Stimulated activated naive CD8-positive, alpha-beta T cell treated with anti-CD3 and anti-CD28 coated beads, Interleukin-15, amount 100 ng/mL, for 72 hours (primary cell): ENCODE measurements at regions not wholly inside any gene's neighbourhood (a gene's known extent, or its start where the extent isn't known, plus 50 kb on each side); places are given as distances from the start of the nearest gene placed in this dataset.
"Not testable (repeated sequence)": the region's sequence is repeated elsewhere in the genome, so short reads cannot be mapped to it uniquely, and the experiment has no call there.

Experiments used
- ATAC-seq: fragments of 150-1000 bp; cut with Tn5 transposase; 2 replicates; pipeline ENCODE4 v1.10.0; 2021; ENCODE audit warnings: mild to moderate bottlenecking, moderate library complexity
- DNase-seq, 2 donors: peaks; one replicate each; pipeline ENCODE4 v3.0.0; 2021 to 2022
- H3K27ac Mint-ChIP-seq, 2 donors: one replicate each; pipeline ENCODE4 v1.8.0; 2022; ENCODE audit warnings: mild to moderate bottlenecking in 2 of 2, mixed read lengths in 2 of 2, moderate library complexity in 2 of 2
- H3K27me3 Mint-ChIP-seq: one replicate; pipeline ENCODE4 v1.8.0; 2022; ENCODE audit warnings: mixed read lengths
- H3K4me1 Mint-ChIP-seq: one replicate; pipeline ENCODE4 v1.8.0; 2022; ENCODE audit warnings: mild to moderate bottlenecking, mixed read lengths
- H3K4me3 Mint-ChIP-seq, 2 donors: one replicate each; pipeline ENCODE4 v1.8.0; 2022; ENCODE audit warnings: mild to moderate bottlenecking in 2 of 2, mixed read lengths in 2 of 2, moderate library complexity in 1 of 2
- H3K9me3 Mint-ChIP-seq, 2 donors: one replicate each; pipeline ENCODE4 v1.8.0; 2022; ENCODE audit warnings: mixed read lengths in 2 of 2

DNA sequence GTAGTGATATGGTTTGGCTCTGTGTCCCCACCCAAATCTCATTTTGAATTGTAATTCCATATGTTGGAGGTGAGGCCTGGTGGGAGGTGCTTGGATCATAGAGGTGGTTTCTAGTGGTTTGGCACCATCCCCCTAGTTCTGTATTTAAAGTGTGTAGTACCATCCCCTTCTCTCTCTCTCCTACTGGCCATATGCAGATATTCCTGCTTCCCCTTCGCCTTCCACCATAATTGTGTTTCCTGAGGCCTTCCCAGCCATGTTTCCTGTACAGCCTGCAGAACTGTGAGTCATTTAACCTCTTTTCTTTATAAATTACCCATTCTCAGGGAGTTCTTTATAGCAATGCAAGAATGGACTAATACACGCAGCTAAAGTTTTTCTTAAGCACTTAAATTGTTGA, 340.0 kb downstream of the ANAPC1 start:
- DNase-seq, H3K4me3 Mint-ChIP-seq, H3K27me3 Mint-ChIP-seq, H3K27ac Mint-ChIP-seq, ATAC-seq, H3K4me1 Mint-ChIP-seq, H3K9me3 Mint-ChIP-seq: not testable (repeated sequence)

DNA sequence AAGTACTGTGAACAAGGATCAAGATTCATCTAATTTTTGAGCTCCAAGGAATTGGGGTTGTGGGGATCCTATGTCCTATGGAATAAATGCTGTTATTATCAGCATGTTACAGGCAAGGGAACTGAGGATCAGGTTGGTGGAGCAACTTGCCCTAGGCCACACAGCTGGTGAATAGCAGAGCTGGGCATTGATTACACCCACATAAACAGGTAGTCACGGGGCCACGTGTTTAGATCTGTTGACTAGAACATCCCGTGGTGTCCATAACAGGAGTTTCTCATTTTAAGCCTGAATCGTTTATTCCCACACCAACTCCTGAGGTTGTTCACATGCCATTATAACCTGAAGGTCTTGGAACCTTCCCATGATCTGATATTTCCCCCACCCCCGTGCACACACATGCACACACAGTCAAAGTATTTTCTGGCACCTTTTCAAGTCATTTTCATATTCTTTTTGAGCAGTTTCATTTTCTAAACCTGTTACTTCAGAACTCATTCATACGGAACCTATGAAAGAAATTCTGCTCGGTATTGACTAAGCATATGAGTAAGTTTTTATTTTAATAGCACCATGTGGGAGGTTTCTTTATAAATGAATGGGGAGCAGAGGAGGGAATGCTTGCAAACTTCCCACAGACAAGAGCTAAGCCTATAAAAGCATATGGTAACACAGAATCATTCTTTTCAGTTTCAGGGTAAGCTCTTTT, 338.1 kb downstream of the ANAPC1 start:
- H3K27me3 Mint-ChIP-seq, H3K27ac Mint-ChIP-seq, H3K9me3 Mint-ChIP-seq, DNase-seq, H3K4me3 Mint-ChIP-seq, H3K4me1 Mint-ChIP-seq: not testable (repeated sequence)
- peak; percentile 82 for ATAC-seq

DNA sequence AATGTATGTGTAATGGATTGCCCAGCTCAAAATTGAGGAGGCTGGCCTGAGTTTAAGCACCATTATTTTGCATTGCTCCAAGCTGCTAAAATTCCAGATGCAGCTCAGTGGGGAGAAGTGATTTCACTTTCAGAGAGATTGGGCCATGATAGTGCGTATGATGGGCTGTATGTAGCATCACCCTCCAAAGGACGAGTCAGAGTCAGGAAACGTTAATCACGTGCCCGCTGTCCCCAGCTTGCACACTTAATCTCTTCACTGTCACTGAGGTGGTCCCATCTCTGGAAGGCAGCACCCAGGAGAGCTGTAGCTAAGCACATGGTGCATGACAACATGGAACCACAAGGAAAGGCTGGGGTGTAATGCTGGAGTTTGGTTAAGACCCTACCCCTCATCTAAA, 337.4 kb downstream of the ANAPC1 start:
- not testable (repeated sequence) for H3K27ac Mint-ChIP-seq, H3K27me3 Mint-ChIP-seq, ATAC-seq, H3K4me3 Mint-ChIP-seq, DNase-seq, H3K4me1 Mint-ChIP-seq, H3K9me3 Mint-ChIP-seq

DNA sequence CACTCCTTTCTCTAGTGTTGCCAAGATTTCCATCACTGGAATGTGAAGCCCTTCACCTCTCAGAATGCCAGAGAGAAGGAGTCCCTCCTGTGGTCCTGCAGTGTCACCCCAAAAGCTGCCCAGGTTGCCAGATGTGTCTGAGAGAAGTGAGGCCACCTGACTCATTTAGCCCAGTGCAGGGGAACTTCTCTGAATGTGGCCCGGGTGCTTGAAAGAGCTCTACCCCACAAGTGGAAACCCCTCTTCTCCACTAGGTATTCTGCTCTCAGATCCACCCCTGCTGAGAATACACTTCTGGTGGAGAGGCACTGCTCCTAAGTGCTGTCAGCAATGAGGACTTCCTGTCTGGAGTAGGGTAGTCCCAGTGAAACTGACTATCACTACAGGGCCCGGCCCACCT, 334.8 kb downstream of the ANAPC1 start:
- not testable (repeated sequence) for DNase-seq, H3K9me3 Mint-ChIP-seq, H3K27ac Mint-ChIP-seq, H3K27me3 Mint-ChIP-seq, H3K4me3 Mint-ChIP-seq, H3K4me1 Mint-ChIP-seq
- peak; percentile 87 for ATAC-seq

DNA sequence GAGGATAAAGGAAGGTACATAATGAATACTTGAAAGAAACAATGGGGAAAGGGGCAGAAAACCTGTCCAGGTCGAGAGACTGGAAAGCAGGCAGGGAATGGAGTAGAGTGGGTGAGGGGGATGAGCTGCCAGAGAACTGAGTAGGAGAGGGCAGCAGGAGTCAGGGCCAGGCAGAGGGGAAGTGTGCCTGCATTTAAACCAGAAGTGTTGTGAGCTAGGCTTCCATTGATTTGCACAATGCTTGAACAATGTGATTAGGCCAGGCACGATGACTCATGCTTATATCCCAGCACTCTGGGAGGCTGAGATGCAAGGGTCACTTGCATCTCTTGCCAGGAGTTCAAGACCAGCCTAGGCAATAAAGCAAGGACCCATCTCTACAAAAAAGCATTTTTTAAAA, 332.6 kb downstream of the ANAPC1 start:
- not testable (repeated sequence) for ATAC-seq, H3K27me3 Mint-ChIP-seq

DNA sequence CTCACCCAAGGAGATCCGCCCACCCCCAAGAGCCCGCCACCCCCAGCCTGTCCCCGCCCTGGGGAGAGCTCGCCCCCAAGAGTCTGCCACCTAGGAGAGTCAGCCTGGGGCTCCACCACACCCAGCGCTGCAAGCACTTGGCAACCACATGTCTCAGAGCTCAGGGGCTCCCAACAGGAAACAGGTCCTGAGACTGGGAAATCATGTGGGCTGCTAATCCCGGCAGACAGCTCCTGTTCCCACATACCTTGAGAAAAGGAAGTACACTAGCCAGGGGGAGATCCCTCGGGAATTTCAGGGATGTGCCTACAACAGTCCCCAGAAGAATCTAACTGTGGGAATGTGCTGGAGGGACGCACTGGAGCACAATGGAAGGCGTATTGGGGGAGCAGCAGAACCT, 331.4 kb downstream of the ANAPC1 start:
- DNase-seq, H3K4me3 Mint-ChIP-seq, H3K27ac Mint-ChIP-seq, H3K27me3 Mint-ChIP-seq, H3K9me3 Mint-ChIP-seq, ATAC-seq, H3K4me1 Mint-ChIP-seq: not testable (repeated sequence)

More for the DNA sequence above, 332.6 kb downstream of the ANAPC1 start:
- not testable (repeated sequence) for H3K4me3 Mint-ChIP-seq, DNase-seq, H3K27ac Mint-ChIP-seq, H3K9me3 Mint-ChIP-seq, H3K4me1 Mint-ChIP-seq

DNA sequence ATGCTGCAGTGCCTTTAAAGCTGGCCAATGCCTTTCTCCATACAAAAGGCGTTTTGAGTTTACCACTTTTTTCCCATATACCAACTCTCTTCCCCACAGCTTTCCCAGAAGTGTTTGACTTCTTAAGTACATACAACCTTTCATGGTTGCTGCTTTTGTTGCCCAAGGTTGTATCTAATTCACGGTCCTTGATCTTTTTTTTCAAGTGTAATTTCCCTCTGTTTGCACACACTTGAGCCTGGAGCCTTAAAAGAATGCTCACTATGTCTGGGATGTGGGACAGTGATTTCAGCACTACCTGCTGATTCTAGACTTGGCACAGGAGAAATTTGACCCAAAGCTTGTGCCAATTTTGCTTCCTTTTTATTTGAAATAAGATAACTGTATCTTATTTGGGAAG, 324.7 kb downstream of the ANAPC1 start:
- not testable (repeated sequence) for H3K4me1 Mint-ChIP-seq, DNase-seq, H3K9me3 Mint-ChIP-seq, H3K27ac Mint-ChIP-seq, H3K27me3 Mint-ChIP-seq, H3K4me3 Mint-ChIP-seq, ATAC-seq

DNA sequence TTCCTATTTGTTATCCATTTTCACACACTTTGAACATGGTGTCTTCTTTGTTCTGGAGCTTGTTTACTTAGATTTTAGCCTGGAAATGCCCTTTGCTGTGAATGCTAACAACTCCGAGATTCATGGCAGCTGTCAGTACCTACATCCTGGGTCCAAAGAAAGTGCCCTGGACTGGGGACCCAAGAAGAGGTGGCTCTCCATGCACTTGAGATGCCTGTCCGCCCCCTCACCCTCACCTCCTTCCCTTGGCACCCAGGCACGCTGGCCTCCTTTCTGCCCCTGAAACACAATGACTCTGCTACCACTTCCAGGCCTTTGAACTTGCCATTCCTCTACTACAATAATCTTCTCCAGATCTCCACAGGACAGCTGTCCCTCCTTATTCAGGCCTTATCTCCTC, 324.2 kb downstream of the ANAPC1 start:
- not testable (repeated sequence) for H3K27me3 Mint-ChIP-seq, H3K27ac Mint-ChIP-seq, ATAC-seq, H3K4me1 Mint-ChIP-seq, H3K4me3 Mint-ChIP-seq, H3K9me3 Mint-ChIP-seq, DNase-seq

DNA sequence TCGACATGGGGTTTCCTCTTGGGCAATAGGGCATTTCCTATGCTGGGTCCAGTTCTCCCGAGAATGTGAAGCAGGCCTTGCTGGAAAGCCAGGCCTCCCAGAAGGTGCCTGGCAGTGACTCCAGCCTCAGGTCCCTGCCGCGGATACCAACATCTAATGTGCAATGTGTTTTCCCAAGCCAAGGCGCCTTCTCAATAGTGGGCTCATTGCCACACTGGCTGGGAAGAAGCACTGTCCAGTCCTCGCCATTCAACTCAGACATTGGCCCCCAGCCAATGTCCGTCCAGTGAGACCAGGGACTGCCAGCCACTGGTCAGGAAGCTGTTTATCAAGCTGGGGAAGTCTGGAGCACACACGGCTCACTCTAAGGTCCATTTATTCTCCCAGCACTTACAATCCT, 317.9 kb downstream of the ANAPC1 start:
- not testable (repeated sequence) for ATAC-seq, H3K4me3 Mint-ChIP-seq, H3K27ac Mint-ChIP-seq, H3K9me3 Mint-ChIP-seq, H3K27me3 Mint-ChIP-seq, DNase-seq
- peaks cover 12% of the 10 kb centered on the region for H3K4me1 Mint-ChIP-seq

DNA sequence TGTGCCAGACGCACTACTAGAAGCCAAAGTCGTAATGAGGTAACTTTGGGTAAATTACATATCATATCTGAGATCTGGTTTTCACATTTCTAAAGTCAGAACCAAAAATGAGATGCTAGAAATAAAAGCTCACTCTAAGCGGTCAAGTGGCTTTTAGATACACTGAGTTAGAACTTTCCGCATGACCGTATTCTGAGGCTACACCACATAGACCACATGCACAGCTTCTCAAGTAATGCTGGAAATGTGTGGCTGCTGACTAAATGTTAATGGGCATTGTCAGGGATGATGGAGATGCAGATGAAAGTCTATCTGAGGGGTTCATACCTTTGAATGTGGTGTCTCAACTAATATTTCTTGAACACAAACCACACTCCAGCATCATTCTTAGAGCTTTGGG, 316.8 kb downstream of the ANAPC1 start:
- H3K4me3 Mint-ChIP-seq, H3K27me3 Mint-ChIP-seq, H3K27ac Mint-ChIP-seq, DNase-seq, ATAC-seq, H3K9me3 Mint-ChIP-seq: not testable (repeated sequence)
- H3K4me1 Mint-ChIP-seq = peaks cover 12% of the 10 kb centered on the region

DNA sequence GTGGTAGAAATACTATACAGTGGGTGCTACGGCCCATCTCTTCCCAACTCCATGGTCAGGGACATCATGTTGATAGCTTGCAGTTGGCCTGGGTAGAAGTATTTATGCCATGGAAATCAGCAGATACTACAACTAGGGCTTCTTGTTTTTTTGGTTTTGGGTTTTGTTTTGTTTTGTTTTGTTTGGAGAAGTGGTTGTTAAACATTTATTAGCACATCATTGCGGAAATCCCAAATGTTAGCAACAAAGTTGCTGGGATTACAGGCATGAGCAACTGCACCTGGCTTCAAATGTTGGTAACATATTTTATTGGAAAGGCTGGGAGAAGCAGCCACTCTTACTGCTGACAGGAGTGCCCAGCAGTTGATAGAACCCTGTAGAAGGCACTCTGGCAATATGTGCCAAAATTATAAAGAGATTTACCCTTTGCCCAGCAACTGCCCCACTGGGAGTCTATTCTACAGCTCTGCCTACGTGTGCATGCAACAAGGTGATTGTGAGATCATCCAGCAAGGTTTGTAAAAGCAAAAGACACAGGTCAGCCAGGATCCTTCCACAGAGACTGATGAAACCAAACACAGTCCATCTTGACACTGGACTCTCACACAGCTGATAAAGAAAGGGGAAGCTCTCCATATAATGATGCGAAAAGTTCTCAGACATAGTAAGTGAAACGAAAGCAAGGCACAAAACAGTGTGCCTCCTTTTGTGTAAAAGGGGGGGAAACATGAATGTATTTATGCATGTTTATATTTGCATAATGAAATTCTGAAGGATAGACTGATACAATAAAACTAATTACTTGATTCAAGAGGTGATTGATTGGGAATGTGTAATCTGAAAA, 314.4 kb downstream of the ANAPC1 start:
- not testable (repeated sequence) for H3K9me3 Mint-ChIP-seq

DNA sequence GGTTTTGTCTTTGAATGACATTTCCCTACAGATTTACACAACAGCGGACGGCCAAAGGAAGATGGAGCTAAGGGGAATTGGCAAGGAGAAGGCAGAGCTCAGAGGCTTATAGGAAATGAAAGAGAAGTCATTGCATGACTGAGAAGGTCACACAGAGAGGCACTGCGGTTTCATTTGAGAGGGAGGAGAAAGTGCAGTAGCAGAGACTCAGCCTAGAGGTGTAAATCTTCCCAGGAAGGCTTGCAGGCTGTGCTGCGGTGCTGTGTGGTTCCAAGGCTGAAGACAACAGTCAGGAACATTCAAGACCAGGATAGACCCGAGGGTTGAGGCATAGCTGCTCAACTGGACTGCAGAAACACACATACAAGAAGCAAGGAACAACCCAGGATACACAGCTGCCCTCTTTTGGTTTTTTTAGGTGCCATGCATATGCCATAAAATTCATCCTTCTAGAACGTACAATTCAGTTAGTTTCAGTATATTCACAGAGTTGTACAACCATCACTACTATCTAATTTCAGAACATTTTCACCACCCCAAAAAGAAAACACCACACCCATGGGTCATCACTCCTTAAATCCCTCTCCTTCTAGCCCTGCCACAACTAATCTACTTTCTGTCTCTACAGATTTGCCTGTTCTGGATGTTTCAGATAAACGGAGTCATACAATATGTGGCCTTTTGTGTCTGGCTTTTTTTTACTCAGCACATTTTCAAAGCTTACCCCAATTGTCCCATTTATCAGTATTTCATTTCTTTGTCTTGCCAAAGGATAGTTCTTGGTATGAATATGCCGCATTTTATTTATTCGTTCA, 313.5 kb downstream of the ANAPC1 start:
- peak in 1 of 2 donors; percentile 7 for DNase-seq
- not testable (repeated sequence) for H3K27ac Mint-ChIP-seq

More for the DNA sequence above, 314.4 kb downstream of the ANAPC1 start:
- Mint-ChIP-seq H3K27ac (peak overlapping the region in 1 of 2 donors; percentile 19), H3K4me1 (peaks cover 12% of the 10 kb centered on the region)
- not testable (repeated sequence) for DNase-seq, H3K4me3 Mint-ChIP-seq, ATAC-seq, H3K27me3 Mint-ChIP-seq

DNA sequence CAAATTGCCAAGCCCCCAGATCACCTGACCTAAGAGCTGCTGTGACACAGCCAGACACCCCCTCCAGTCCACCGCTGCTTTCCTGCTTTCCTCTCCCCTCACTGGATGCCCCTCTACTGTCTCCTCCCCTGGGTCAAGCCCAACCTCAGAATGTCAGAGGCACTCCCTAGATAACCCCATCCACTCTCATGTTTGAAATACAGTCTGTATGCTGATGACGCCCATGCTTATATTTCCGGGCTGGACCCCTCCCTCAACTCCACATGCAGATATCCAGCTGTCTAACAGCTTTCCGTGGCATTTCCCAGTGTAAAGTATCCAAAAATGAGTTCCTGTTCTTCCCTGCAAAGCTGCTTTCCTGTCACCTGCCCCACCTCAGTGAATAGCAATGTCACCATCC, 309.2 kb downstream of the ANAPC1 start:
- H3K27me3 Mint-ChIP-seq, H3K27ac Mint-ChIP-seq, DNase-seq, H3K9me3 Mint-ChIP-seq, ATAC-seq, H3K4me3 Mint-ChIP-seq: not testable (repeated sequence)
- peaks cover 12% of the 10 kb centered on the region for H3K4me1 Mint-ChIP-seq

More for the DNA sequence above, 313.5 kb downstream of the ANAPC1 start:
- not testable (repeated sequence) for H3K27me3 Mint-ChIP-seq, H3K9me3 Mint-ChIP-seq
- peaks cover 12% of the 10 kb centered on the region for H3K4me1 Mint-ChIP-seq
- peak overlapping the region; percentile 21 to 56 for H3K4me3 Mint-ChIP-seq
- peak; percentile 98 for ATAC-seq

DNA sequence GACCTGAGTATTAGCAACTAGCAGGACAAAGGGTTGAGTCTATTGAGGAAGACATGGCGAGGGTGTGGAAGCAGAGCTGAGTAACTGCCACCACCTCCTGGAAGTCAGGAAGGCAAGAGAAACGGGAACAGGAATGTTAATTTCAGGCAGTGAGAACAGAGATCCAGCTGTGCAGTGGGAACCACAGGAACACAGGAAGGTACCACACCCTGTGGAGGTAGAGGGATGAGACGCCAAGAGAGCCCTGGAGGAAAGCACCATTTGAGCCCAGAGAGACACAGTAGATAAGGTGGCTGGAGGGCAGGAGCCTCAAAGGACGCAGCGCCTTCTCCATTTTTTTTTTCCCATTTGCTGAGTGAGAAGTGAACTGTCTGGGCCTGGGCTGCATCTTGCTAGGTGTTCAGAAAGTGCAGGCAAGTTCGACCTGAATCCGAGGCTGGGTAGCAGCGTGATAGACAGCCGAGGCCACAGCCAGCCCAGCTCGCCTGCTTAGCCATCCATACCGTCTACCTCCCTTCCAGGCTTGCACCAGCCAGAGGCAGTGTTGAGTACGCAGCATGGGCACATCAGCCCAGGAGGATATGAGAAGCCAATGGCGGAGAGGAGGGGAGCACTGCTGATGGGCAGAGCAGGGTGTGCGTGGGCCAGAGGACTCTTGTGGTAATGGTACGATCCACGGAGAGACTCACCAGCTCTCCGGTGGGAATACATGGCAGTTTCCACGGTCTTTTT, 306.7 kb downstream of the ANAPC1 start:
- ATAC-seq, H3K4me1 Mint-ChIP-seq, DNase-seq, H3K4me3 Mint-ChIP-seq, H3K9me3 Mint-ChIP-seq, H3K27me3 Mint-ChIP-seq, H3K27ac Mint-ChIP-seq: not testable (repeated sequence)

DNA sequence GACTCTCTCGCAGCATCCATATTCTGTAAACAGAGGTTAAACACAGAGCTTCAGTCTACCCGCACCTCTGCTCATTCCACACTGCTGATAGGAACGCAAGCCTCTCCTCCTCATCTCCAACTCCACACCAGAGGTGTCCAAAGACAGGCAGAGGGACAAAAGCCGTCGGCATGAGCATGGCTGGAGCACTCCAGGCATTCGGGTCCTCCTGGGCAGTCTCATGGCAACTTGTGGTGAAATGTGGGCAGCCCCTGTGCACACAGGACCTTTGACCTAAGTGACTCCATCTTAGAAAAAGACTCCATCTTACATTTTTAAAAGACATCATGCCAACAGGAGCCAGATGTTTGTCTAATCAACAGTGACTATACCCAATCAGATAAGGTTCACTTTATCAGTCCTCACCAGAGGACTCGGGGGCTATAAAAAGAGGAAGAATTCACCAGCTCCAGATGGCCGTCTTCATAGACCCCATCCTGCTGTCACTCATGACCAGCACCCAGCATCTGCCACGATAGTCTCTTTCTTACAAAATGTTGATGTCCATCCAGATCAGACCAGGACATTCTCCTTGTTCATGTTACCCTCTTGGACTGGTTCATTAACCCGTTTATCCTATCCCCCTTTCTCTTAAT, 304.4 kb downstream of the ANAPC1 start:
- H3K4me3 Mint-ChIP-seq, H3K4me1 Mint-ChIP-seq, H3K9me3 Mint-ChIP-seq, ATAC-seq, H3K27me3 Mint-ChIP-seq, H3K27ac Mint-ChIP-seq, DNase-seq: not testable (repeated sequence)
